Vagina (tissue), 2 donors: ENCODE measurements at regions not wholly inside any gene's neighbourhood (a gene's known extent, or its start where the extent isn't known, plus 50 kb on each side); places are given as distances from the start of the nearest gene placed in this dataset.

Experiments used
- POLR2A ChIP-seq, 2 donors: fragments of 450-650 bp; IDR thresholded peaks; one replicate each; pipeline ENCODE4 v1.6.1; 2017; ENCODE audit warnings: antibody characterized with exemption in 2 of 2, mild to moderate bottlenecking in 2 of 2, moderate library complexity in 2 of 2
- POLR2AphosphoS5 ChIP-seq, 2 donors: sonication (generic); formaldehyde crosslinking; IDR thresholded peaks; one replicate each; pipeline ENCODE4 v1.9.0; 2017; ENCODE audit warnings: antibody characterized with exemption in 2 of 2, mild to moderate bottlenecking in 2 of 2, low read depth in 1 of 2; ENCODE audit not compliant: insufficient read depth in 1 of 2
- TF ChIP-seq, protein P1 (sequence below), 3 experiments: fragments of 450-650 bp in 2 of 3; fragments of 200-600 bp in 1 of 3; sonication (generic) in 1 of 3; IDR thresholded peaks; one replicate each; pipeline ENCODE4 v1.5.1; 2017 to 2019; ENCODE audit warnings: antibody characterized with exemption in 3 of 3, mild to moderate bottlenecking in 2 of 3, moderate library complexity in 2 of 3

DNA sequence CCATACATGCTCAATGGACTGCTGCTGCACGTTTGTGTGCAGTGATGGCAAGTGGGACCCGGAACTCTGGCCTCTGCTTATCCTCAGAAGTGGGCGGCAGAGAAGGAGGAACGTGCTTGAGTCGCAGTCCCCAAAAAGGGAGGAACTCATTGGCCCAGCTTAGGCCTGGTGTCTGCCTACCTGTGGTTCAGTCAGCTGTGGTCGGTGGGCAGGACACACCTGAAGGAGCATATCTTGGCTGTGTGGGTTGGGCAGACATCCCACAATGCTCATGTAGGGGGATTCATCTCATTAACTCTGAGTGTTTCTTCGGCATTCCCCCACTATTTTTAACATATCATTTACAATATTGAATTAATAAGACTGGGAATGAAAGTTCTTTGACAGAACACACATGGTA is 122.9 kb upstream of the IL12B start:
- TF ChIP-seq, protein P1, sequence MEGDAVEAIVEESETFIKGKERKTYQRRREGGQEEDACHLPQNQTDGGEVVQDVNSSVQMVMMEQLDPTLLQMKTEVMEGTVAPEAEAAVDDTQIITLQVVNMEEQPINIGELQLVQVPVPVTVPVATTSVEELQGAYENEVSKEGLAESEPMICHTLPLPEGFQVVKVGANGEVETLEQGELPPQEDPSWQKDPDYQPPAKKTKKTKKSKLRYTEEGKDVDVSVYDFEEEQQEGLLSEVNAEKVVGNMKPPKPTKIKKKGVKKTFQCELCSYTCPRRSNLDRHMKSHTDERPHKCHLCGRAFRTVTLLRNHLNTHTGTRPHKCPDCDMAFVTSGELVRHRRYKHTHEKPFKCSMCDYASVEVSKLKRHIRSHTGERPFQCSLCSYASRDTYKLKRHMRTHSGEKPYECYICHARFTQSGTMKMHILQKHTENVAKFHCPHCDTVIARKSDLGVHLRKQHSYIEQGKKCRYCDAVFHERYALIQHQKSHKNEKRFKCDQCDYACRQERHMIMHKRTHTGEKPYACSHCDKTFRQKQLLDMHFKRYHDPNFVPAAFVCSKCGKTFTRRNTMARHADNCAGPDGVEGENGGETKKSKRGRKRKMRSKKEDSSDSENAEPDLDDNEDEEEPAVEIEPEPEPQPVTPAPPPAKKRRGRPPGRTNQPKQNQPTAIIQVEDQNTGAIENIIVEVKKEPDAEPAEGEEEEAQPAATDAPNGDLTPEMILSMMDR (IDR thresholded peaks at IDR 0.05) = no peak
- TF ChIP-seq POLR2A (IDR thresholded peaks at IDR 0.05) (no peak), POLR2AphosphoS5 (IDR thresholded peaks at IDR 0.05; ENCODE audit: insufficient read depth in 1 of 2, low read depth in 1 of 2) (no peak)
